KG1 (cell line): ENCODE measurements at regions not wholly inside any gene's neighbourhood (a gene's known extent, or its start where the extent isn't known, plus 50 kb on each side); places are given as distances from the start of the nearest gene placed in this dataset.
A peak's percentile ranks its signal among the peaks of the same experiment; 100 is the strongest.
"Not testable (repeated sequence)": the region's sequence is repeated elsewhere in the genome, so short reads cannot be mapped to it uniquely, and the experiment has no call there.

Source experiments
- DNase-seq: peaks from one replicate; lab custom pipeline; 2025; lab: John Stamatoyannopoulos, UW

- DNase-seq: no peak
Observed at GRCh38 chr10:52952391-52953055, 179.9 kb upstream of the MBL2 start.

DNA sequence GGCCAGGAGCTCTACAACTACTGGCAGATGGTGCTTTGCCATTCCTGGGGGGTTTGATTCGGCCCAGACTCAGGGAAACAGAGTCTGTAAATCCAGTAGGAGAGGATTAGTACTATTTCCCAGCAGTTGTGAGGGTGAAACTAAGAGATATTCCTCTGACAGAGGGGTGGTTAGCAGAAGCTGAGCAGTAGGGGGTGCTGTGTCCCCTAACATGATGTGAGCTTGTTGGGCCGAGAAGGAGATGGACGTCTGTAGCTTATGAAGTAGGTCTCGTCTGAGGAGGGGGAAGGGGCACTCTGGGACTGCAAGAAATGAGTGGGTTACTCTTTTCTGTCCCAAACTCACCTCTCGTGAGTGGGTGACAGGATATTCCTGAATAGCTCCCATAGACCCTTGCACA, 179.2 kb upstream of the MBL2 start:
- no peak for DNase-seq

- no peak for DNase-seq
Observed at GRCh38 chr10:52950578-52950977, 178.0 kb upstream of the MBL2 start.

DNA sequence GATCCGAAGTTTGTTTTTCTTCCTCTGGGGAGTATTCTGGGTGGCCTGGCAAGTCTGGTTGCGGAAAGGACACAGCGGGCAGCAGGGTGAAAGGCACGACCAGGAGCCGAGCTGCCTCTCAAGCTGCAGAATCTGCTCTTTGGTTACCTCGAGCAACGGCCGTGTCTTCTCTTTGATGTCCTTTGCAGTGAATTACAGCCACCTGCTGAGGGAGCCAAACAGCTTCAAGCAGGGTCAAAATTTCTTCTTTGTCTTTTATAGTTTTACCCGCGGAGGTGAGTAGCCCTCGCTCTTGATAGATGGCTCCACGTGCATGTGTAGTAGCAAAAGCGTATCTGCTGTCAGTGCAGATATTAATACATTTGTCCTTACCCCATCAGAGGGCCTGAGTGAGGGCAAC, 177.3 kb upstream of the MBL2 start:
- DNase-seq: no peak

- DNase-seq: no peak
Observed at GRCh38 chr10:52946486-52946885, 173.9 kb upstream of the MBL2 start.

DNA sequence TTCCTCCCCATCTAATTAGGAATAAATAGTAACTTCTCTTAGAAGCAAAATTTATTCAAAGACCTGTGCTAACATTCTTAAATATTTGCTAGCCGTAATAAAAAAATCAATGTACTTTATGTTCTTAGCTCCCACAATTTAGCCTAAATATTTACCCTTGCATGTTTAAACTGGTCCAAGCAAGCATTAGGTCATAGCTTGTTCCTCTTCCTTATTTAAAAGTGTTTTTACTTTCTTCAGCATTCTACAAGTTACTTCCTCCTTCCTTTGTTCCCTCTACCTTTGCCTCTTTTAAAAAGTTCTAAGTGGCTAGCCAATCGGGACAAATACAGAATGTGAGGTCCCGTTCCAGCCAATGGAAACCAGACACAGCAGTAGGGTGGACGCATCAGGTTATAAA, 172.9 kb upstream of the MBL2 start:
- not testable (repeated sequence) for DNase-seq

DNA sequence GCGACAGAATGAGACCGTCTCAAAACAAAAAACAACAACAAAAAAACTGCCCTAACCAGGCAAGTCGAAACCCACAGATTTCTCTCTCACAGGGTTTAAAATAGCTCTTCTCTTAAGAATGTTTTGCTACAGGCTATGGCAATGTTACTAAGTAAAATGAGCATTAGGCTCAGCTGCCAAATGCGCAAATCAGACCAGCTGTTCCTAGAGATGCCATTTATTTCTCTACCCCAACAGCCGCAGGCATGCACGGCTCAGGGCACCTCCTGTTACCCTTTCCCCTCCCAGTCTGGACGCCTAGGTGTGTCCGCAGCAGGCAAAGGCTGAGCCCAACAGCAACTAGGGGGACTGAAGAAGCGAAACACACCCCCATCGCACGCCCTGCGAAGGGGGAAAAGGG, 168.3 kb upstream of the MBL2 start:
- no peak for DNase-seq

DNA sequence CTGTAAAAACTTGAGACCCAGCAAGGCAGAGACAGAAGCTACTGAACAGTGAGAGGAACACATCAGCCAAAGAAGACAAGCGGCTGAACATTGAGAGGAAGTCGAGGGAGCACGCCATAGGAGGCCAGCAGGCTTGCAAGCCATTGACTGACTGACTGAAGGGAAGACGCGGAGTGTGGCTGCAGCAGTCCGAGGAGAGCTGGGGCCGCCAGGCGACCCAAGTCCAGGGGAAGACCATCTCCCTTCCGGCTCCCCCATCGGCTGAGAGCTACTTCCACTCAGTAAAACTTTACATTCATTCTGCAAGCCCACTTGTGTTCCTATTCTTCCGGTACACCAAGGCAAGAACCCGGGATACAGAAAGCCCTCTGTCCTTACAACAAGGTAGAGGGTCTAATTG, 167.3 kb upstream of the MBL2 start:
- DNase-seq: no peak

- no peak for DNase-seq
Observed at GRCh38 chr10:52933748-52934147, 161.2 kb upstream of the MBL2 start.

DNA sequence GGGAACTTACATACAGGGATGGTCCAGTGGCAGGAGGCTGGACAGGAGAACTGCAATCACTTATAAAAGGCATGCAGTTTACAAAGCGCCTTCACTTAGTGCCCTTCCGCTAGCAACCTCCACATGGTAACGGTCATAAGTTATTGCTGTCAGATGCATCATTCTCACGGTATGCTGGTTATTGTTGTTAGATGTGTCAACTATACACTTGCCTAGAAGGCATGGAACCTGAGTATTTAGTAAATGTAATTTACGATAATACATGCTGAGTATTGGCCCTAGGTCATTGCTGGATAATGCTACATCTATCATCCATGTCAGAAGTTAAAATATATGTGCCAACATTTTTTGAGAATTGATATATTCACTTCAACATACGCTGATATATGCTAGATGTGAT, 155.1 kb upstream of the MBL2 start:
- no peak for DNase-seq

GRCh38 chr10:52923520-52923919, 150.9 kb upstream of the MBL2 start:
- no peak for DNase-seq

DNA sequence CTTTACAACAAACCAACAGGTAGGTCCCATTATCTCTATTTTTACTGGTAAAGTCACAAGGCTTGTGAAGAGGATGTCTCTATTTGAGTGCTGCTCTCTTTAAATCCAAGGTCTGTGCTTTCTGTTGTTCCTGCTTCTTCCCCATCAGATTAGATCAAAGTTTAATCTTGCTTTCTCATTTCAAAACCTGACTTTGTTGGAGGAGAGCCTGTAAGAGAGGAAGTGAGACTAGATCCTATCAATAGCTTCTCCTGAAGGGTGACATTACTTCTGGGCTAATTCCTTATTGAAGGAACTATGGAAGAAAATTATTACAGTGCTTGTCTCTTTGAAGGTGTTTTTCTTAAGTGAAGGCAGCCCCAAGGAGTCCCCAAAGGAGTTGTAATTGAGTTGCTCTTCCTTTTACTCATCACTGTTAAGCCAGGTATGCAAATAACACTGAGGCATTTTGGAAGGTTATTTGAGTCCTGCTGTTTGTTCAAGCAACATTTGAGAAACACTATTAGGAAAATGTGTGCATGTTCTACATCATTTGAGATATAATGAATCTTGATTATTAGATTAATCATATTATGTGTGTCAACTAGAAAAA, 146.2 kb upstream of the MBL2 start:
- no peak for DNase-seq

GRCh38 chr10:52915391-52915790, 142.8 kb upstream of the MBL2 start:
- no peak for DNase-seq

- no peak for DNase-seq
Observed at GRCh38 chr10:52911163-52911562, 138.6 kb upstream of the MBL2 start.

- no peak for DNase-seq
Observed at GRCh38 chr10:52908478-52908877, 135.9 kb upstream of the MBL2 start.

- DNase-seq: no peak
Observed at GRCh38 chr10:52906046-52906445, 133.5 kb upstream of the MBL2 start.

DNA sequence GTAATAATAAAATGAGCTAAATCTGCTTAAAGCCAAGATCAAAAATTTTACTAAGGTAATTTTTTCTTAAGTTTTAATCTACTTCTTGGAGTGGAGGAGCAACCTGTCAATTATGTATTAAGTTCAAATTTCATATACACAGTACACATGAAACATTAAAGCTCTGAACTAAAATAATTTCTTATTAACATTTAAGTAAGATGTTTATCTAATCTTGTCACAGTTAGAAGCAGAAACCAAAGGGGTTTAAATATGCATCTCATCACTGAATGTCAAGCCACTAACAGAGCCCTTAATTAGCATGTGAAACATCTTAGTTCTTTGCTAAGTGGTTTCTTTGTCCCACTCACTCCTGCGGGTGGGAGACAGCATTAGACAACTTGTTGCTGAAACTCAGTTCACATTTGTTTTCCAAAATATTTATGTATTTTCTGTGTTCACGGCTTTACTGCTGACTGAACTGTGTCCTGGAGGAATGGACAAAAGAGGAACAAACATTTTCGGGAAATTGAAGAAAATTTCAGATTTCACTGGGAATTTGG, 130.9 kb upstream of the MBL2 start:
- no peak for DNase-seq

DNA sequence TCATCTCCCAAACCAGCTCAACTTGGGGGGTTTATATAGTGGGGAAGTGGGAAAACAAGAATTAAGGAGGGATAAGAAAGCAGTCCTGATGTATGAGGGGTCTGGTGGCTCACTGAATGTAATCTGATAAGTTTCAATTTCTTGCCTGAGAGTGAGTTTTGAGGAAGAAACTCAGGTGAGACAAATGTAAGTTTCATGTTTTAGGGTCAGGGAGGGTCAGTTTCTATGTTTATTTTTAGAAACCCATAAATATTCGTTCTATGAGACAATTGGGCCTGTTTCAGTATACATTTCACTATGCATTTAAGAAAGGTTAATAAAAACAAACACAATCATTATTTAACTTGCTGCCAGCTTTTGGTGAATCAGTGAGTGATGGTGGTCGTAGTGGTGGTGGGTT, 128.0 kb upstream of the MBL2 start:
- DNase-seq: no peak

GRCh38 chr10:52897162-52897561, 124.6 kb upstream of the MBL2 start:
- no peak for DNase-seq

DNA sequence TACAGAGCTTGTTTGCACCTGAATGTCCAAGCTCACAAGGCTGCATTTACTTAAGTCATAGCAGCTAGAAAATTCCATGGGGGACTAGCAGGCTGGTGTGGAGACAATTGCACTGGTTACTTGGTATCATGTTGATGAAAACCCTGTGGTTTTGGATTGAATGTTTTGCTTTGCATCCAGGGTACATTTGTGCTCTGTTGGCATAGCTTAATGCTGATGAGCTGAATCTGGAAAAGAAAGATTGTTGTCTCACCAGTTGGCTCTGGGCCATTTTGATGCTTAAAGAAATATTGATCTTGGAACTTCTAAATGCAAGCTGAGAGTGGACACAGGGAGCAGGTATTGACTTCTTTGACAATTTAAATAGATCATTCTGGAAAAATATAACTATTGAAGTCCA, 122.5 kb upstream of the MBL2 start:
- DNase-seq: no peak

DNA sequence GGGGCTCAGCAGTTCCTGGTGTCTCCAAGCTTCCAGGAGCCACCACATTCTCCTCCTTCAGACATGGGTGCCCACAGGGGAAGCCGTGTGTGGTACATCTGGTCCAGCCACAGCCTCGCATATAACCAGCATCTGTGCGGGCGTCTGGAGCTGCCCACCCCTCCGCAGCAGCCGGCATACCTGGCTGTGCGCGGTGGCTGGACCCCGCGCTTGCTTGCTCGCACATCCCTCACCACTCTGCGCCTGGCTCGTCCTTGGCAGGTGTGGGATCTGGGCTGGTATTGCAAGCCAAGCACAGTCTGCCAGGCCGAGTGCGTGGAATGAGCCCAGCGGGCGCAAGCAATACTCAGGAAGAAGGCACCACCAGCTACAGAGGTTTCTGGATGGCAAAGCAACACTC, 117.7 kb upstream of the MBL2 start:
- no peak for DNase-seq

GRCh38 chr10:52889611-52890010, 117.0 kb upstream of the MBL2 start:
- DNase-seq: no peak

- DNase-seq: peak; percentile 8
Observed at GRCh38 chr10:52883996-52884871, 111.7 kb upstream of the MBL2 start.
